Endothelial cell (in vitro differentiated cells): ENCODE measurements at regions not wholly inside any gene's neighbourhood (a gene's known extent, or its start where the extent isn't known, plus 50 kb on each side); places are given as distances from the start of the nearest gene placed in this dataset.

Experiments
- DNase-seq: peaks from one replicate; pipeline ENCODE4 v3.0.0; 2021; ENCODE audit warnings: low spot score
- H3K27ac Mint-ChIP-seq: one replicate; pipeline ENCODE4 v1.8.0; 2021; ENCODE audit warnings: mixed read lengths, inconsistent platforms; ENCODE audit not compliant: unreplicated experiment
- H3K27me3 Mint-ChIP-seq: one replicate; pipeline ENCODE4 v1.8.0; 2021; ENCODE audit warnings: mild to moderate bottlenecking, moderate library complexity, mixed read lengths, inconsistent platforms; ENCODE audit not compliant: unreplicated experiment
- H3K36me3 Mint-ChIP-seq: one replicate; pipeline ENCODE4 v1.8.0; 2021; ENCODE audit warnings: mild to moderate bottlenecking, low read depth, mixed read lengths, inconsistent platforms; ENCODE audit not compliant: unreplicated experiment
- H3K4me1 Mint-ChIP-seq: one replicate; pipeline ENCODE4 v1.8.0; 2021; ENCODE audit warnings: mild to moderate bottlenecking, mixed read lengths, inconsistent platforms; ENCODE audit not compliant: unreplicated experiment
- H3K4me3 Mint-ChIP-seq: one replicate; pipeline ENCODE4 v1.8.0; 2021; ENCODE audit warnings: mild to moderate bottlenecking, mixed read lengths, inconsistent platforms; ENCODE audit not compliant: unreplicated experiment
- H3K9me3 Mint-ChIP-seq: one replicate; pipeline ENCODE4 v1.8.0; 2021; ENCODE audit warnings: mixed read lengths, inconsistent platforms; ENCODE audit not compliant: unreplicated experiment
- CTCF ChIP-seq: fragments of 200-600 bp; sonication (generic); IDR thresholded peaks from one replicate; pipeline ENCODE4 v1.5.0; 2021; ENCODE audit warnings: antibody characterized with exemption; ENCODE audit not compliant: unreplicated experiment

- DNase-seq = no peak
- TF ChIP-seq CTCF = no peak
- Mint-ChIP-seq H3K9me3 (no peaks in the 10 kb centered on the region), H3K36me3 (no peaks in the 10 kb centered on the region), H3K4me1 (no peaks in the 10 kb centered on the region), H3K27ac (no peak overlapping the region), H3K27me3 (no peaks in the 10 kb centered on the region), H3K4me3 (no peak overlapping the region)
Observed at GRCh38 chr2:65885266-65885665, 452.9 kb upstream of the SPRED2 start.

- H3K4me1 Mint-ChIP-seq = peaks cover 10% of the 10 kb centered on the region
Observed at GRCh38 chr2:65881592-65881991, 449.2 kb upstream of the SPRED2 start.

GRCh38 chr2:65880436-65880835, 448.0 kb upstream of the SPRED2 start:
- H3K36me3 Mint-ChIP-seq = no peaks in the 10 kb centered on the region
- H3K4me3 Mint-ChIP-seq = no peak overlapping the region
- H3K9me3 Mint-ChIP-seq = no peaks in the 10 kb centered on the region
- peaks cover 10% of the 10 kb centered on the region for H3K4me1 Mint-ChIP-seq
- no peak overlapping the region for H3K27ac Mint-ChIP-seq
- no peak for TF ChIP-seq CTCF
- no peaks in the 10 kb centered on the region for H3K27me3 Mint-ChIP-seq
- no peak for DNase-seq

More at GRCh38 chr2:65881592-65881991, 449.2 kb upstream of the SPRED2 start:
- no peaks in the 10 kb centered on the region for H3K9me3 Mint-ChIP-seq
- no peak for DNase-seq
- no peak for TF ChIP-seq CTCF
- H3K36me3 Mint-ChIP-seq = no peaks in the 10 kb centered on the region
- no peak overlapping the region for H3K27ac Mint-ChIP-seq
- no peak overlapping the region for H3K4me3 Mint-ChIP-seq
- H3K27me3 Mint-ChIP-seq = no peaks in the 10 kb centered on the region

- H3K27me3 Mint-ChIP-seq = no peaks in the 10 kb centered on the region
- no peak for TF ChIP-seq CTCF
- no peak overlapping the region for H3K4me3 Mint-ChIP-seq
- no peak overlapping the region for H3K27ac Mint-ChIP-seq
- no peak for DNase-seq
- no peaks in the 10 kb centered on the region for H3K36me3 Mint-ChIP-seq
- H3K4me1 Mint-ChIP-seq = peaks cover 13% of the 10 kb centered on the region
- no peaks in the 10 kb centered on the region for H3K9me3 Mint-ChIP-seq
Observed at GRCh38 chr2:65878011-65878340, 445.6 kb upstream of the SPRED2 start.

- H3K27ac Mint-ChIP-seq = no peak overlapping the region
- no peak for TF ChIP-seq CTCF
- peaks cover 13% of the 10 kb centered on the region for H3K4me1 Mint-ChIP-seq
- H3K9me3 Mint-ChIP-seq = no peaks in the 10 kb centered on the region
- H3K4me3 Mint-ChIP-seq = no peak overlapping the region
- no peak for DNase-seq
- no peaks in the 10 kb centered on the region for H3K27me3 Mint-ChIP-seq
- no peaks in the 10 kb centered on the region for H3K36me3 Mint-ChIP-seq
Observed at GRCh38 chr2:65877331-65878010, 445.1 kb upstream of the SPRED2 start.
